IMR-90 (cell line): ENCODE measurements at regions not wholly inside any gene's neighbourhood (a gene's known extent, or its start where the extent isn't known, plus 50 kb on each side); places are given as distances from the start of the nearest gene placed in this dataset.

Source experiments
- CEBPB ChIP-seq: IDR thresholded peaks from 2 replicates; pipeline ENCODE4 v1.6.1; 2012; ENCODE audit warnings: low read depth, low read length, improper control_type of control experiment
- CHD1 ChIP-seq: IDR thresholded peaks from 2 replicates; pipeline ENCODE4 v1.6.1; 2012; ENCODE audit warnings: low read depth, low read length, improper control_type of control experiment
- FOS ChIP-seq: fragments of 150-350 bp; IDR thresholded peaks from 2 replicates; pipeline ENCODE4 v1.6.1; 2016; ENCODE audit warnings: low read depth, low read length
- MAFK ChIP-seq: IDR thresholded peaks from 2 replicates; pipeline ENCODE4 v1.6.1; 2012; ENCODE audit warnings: low read depth, low read length, improper control_type of control experiment
- MXI1 ChIP-seq: IDR thresholded peaks from 2 replicates; pipeline ENCODE4 v1.6.1; 2012; ENCODE audit warnings: low read depth, mild to moderate bottlenecking, low read length, moderate library complexity, borderline replicate concordance
- NFE2L2 ChIP-seq: fragments of 150-350 bp; IDR thresholded peaks from 2 replicates; pipeline ENCODE4 v1.6.1; 2016; ENCODE audit warnings: low read depth, mild to moderate bottlenecking, low read length
- POLR2A ChIP-seq: IDR thresholded peaks from 2 replicates; pipeline ENCODE4 v1.6.1; 2012; ENCODE audit warnings: mild to moderate bottlenecking, low read depth, low read length
- TF ChIP-seq, protein P1 (sequence below): conservative IDR thresholded peaks from 2 replicates; pipeline ENCODE4 v1.5.1; 2012; ENCODE audit warnings: mild to moderate bottlenecking, low read depth, low read length, improper control_type of control experiment
- TF ChIP-seq, protein P2 (sequence below): fragments of 150-350 bp; IDR thresholded peaks from 2 replicates; pipeline ENCODE4 v1.6.1; 2017; ENCODE audit warnings: mild to moderate bottlenecking, antibody characterized with exemption, low read length, low read depth

- TF ChIP-seq, protein P1, sequence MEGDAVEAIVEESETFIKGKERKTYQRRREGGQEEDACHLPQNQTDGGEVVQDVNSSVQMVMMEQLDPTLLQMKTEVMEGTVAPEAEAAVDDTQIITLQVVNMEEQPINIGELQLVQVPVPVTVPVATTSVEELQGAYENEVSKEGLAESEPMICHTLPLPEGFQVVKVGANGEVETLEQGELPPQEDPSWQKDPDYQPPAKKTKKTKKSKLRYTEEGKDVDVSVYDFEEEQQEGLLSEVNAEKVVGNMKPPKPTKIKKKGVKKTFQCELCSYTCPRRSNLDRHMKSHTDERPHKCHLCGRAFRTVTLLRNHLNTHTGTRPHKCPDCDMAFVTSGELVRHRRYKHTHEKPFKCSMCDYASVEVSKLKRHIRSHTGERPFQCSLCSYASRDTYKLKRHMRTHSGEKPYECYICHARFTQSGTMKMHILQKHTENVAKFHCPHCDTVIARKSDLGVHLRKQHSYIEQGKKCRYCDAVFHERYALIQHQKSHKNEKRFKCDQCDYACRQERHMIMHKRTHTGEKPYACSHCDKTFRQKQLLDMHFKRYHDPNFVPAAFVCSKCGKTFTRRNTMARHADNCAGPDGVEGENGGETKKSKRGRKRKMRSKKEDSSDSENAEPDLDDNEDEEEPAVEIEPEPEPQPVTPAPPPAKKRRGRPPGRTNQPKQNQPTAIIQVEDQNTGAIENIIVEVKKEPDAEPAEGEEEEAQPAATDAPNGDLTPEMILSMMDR: no peak
- no peak for TF ChIP-seq MXI1
- no peak for TF ChIP-seq POLR2A
- TF ChIP-seq NFE2L2: no peak
- TF ChIP-seq, protein P2, sequence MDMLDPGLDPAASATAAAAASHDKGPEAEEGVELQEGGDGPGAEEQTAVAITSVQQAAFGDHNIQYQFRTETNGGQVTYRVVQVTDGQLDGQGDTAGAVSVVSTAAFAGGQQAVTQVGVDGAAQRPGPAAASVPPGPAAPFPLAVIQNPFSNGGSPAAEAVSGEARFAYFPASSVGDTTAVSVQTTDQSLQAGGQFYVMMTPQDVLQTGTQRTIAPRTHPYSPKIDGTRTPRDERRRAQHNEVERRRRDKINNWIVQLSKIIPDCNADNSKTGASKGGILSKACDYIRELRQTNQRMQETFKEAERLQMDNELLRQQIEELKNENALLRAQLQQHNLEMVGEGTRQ: no peak
- TF ChIP-seq MAFK: no peak
- TF ChIP-seq FOS: no peak
- no peak for TF ChIP-seq CHD1
- no peak for TF ChIP-seq CEBPB
Measured at GRCh38 chr13:106683179-106683578, 115.2 kb upstream of the ARGLU1 start.
